DND-41 (cell line): ENCODE measurements at regions not wholly inside any gene's neighbourhood (a gene's known extent, or its start where the extent isn't known, plus 50 kb on each side); places are given as distances from the start of the nearest gene placed in this dataset.

Experiments
- ATAC-seq: fragments of 200-7000 bp; cut with Tn5 transposase; 3 replicates; pipeline ENCODE4 v1.9.1; 2021; ENCODE audit warnings: low read depth; ENCODE audit not compliant: insufficient read depth
- DNase-seq: peaks from one replicate; pipeline ENCODE4 v3.0.0-alpha.2; 2020
- H2AFZ ChIP-seq: 2 replicates; pipeline ENCODE4 v1.6.0; 2012; ENCODE audit warnings: low read depth, low read length
- H3K27ac ChIP-seq: 2 replicates; pipeline ENCODE4 v1.5.1; 2012; ENCODE audit warnings: low read length, inconsistent platforms
- H3K27me3 ChIP-seq: fragments of 200-600 bp; sonication (generic); 2 replicates; pipeline ENCODE4 v1.6.0; 2012; ENCODE audit warnings: low read length, mild to moderate bottlenecking, inconsistent platforms; ENCODE audit not compliant: insufficient read depth, poor library complexity
- H3K36me3 ChIP-seq: 2 replicates; pipeline ENCODE4 v1.5.1; 2012; ENCODE audit warnings: low read length, inconsistent platforms; ENCODE audit not compliant: insufficient read depth
- H3K4me1 ChIP-seq: 2 replicates; pipeline ENCODE4 v1.5.1; 2012; ENCODE audit warnings: mild to moderate bottlenecking, low read length; ENCODE audit not compliant: insufficient read depth
- H3K4me2 ChIP-seq: 2 replicates; pipeline ENCODE4 v1.6.0; 2012; ENCODE audit warnings: mild to moderate bottlenecking, moderate library complexity, low read length, inconsistent platforms; ENCODE audit not compliant: insufficient read depth
- H3K4me3 ChIP-seq, 2 experiments: fragments of 200-600 bp in 1 of 2; shearing (Covaris generic) in 1 of 2; 2 replicates each; pipeline ENCODE4 v1.5.1; 2012 to 2016; ENCODE audit warnings: inconsistent platforms in 2 of 2, low read length in 2 of 2, mild to moderate bottlenecking in 2 of 2, low read depth in 1 of 2, moderate library complexity in 1 of 2
- H3K79me2 ChIP-seq: 2 replicates; pipeline ENCODE4 v1.6.0; 2012; ENCODE audit warnings: low read length, inconsistent platforms; ENCODE audit not compliant: insufficient read depth
- H3K9ac ChIP-seq: 2 replicates; pipeline ENCODE4 v1.6.0; 2012; ENCODE audit warnings: low read depth, mild to moderate bottlenecking, inconsistent platforms, low read length, moderate library complexity
- H3K9me3 ChIP-seq: 2 replicates; pipeline ENCODE4 v1.5.1; 2012; ENCODE audit warnings: low read length, moderate library complexity, mild to moderate bottlenecking, inconsistent platforms; ENCODE audit not compliant: insufficient read depth, severe bottlenecking
- H4K20me1 ChIP-seq: 2 replicates; pipeline ENCODE4 v1.6.0; 2012; ENCODE audit warnings: low read length; ENCODE audit not compliant: insufficient read depth
- EZH2 ChIP-seq: IDR thresholded peaks from 3 replicates; pipeline ENCODE4 v1.6.1; 2012; ENCODE audit warnings: borderline replicate concordance, low read depth, mild to moderate bottlenecking, moderate library complexity, low read length, inconsistent platforms; ENCODE audit not compliant: severe bottlenecking
- TF ChIP-seq, protein P1 (sequence below): IDR thresholded peaks from 2 replicates; pipeline ENCODE4 v1.5.1; 2012; ENCODE audit warnings: borderline replicate concordance, low read length, moderate library complexity, mild to moderate bottlenecking; ENCODE audit not compliant: poor library complexity, severe bottlenecking; ENCODE audit errors: extremely low read depth

GRCh38 chrX:124605511-124605910, 259.1 kb downstream of the SH2D1A start:
- DNase-seq (no peak), ATAC-seq (no peak)
- Histone ChIP-seq H3K36me3 (no peaks in the 10 kb centered on the region), H3K4me1 (no peaks in the 10 kb centered on the region), H3K27me3 (no peaks in the 10 kb centered on the region), H3K9me3 (no peaks in the 10 kb centered on the region), H3K4me2 (no peak overlapping the region), H3K4me3 (no peak overlapping the region), H3K79me2 (no peaks in the 10 kb centered on the region), H3K27ac (no peak overlapping the region), H2AFZ (no peak overlapping the region), H4K20me1 (no peaks in the 10 kb centered on the region), H3K9ac (no peak overlapping the region)
- TF ChIP-seq, protein P1, sequence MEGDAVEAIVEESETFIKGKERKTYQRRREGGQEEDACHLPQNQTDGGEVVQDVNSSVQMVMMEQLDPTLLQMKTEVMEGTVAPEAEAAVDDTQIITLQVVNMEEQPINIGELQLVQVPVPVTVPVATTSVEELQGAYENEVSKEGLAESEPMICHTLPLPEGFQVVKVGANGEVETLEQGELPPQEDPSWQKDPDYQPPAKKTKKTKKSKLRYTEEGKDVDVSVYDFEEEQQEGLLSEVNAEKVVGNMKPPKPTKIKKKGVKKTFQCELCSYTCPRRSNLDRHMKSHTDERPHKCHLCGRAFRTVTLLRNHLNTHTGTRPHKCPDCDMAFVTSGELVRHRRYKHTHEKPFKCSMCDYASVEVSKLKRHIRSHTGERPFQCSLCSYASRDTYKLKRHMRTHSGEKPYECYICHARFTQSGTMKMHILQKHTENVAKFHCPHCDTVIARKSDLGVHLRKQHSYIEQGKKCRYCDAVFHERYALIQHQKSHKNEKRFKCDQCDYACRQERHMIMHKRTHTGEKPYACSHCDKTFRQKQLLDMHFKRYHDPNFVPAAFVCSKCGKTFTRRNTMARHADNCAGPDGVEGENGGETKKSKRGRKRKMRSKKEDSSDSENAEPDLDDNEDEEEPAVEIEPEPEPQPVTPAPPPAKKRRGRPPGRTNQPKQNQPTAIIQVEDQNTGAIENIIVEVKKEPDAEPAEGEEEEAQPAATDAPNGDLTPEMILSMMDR = no peak
- TF ChIP-seq EZH2 = no peak

GRCh38 chrX:124606724-124607123, 260.4 kb downstream of the SH2D1A start:
- Histone ChIP-seq H3K36me3 (no peaks in the 10 kb centered on the region), H3K4me2 (no peak overlapping the region), H3K27me3 (no peaks in the 10 kb centered on the region), H3K79me2 (no peaks in the 10 kb centered on the region), H3K4me1 (no peaks in the 10 kb centered on the region), H2AFZ (no peak overlapping the region), H3K9ac (no peak overlapping the region), H4K20me1 (no peaks in the 10 kb centered on the region), H3K4me3 (no peak overlapping the region), H3K27ac (no peak overlapping the region), H3K9me3 (no peaks in the 10 kb centered on the region)
- DNase-seq = no peak
- no peak for ATAC-seq
- TF ChIP-seq, protein P1 = no peak
- TF ChIP-seq EZH2 = no peak

DNA sequence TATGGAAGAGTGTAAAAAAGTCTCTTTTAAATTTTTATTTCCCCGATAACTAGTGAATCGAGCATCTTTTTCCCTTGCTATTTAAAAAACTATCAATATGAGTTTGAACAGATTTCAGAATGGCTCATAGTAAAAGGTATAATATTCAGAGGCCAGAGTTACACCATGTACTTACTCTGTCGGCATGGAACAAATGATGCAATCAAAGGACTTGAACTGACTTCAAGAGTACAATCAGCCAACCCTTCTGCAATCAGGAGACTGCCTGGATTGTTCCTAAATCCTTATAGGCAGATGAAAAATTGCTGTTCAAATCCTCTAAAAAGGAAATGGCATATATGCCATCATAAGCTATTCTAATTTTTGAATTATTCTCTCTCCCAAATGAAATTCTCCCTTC, 273.3 kb downstream of the SH2D1A start:
- Histone ChIP-seq H2AFZ (no peak overlapping the region), H3K27ac (no peak overlapping the region), H3K9ac (no peak overlapping the region), H3K79me2 (no peaks in the 10 kb centered on the region), H3K4me2 (no peak overlapping the region), H3K4me3 (no peak overlapping the region), H4K20me1 (no peaks in the 10 kb centered on the region), H3K36me3 (no peaks in the 10 kb centered on the region), H3K9me3 (no peaks in the 10 kb centered on the region), H3K27me3 (no peaks in the 10 kb centered on the region), H3K4me1 (no peaks in the 10 kb centered on the region)
- DNase-seq (no peak), ATAC-seq (no peak)
- TF ChIP-seq, protein P1 = no peak
- no peak for TF ChIP-seq EZH2

GRCh38 chrX:124634363-124634762, 288.0 kb downstream of the SH2D1A start:
- Histone ChIP-seq H3K27me3 (no peaks in the 10 kb centered on the region), H3K4me2 (no peak overlapping the region), H3K4me1 (no peaks in the 10 kb centered on the region), H3K36me3 (no peaks in the 10 kb centered on the region), H2AFZ (no peak overlapping the region), H3K27ac (no peak overlapping the region), H3K79me2 (no peaks in the 10 kb centered on the region), H3K9me3 (no peaks in the 10 kb centered on the region), H4K20me1 (no peaks in the 10 kb centered on the region), H3K4me3 (no peak overlapping the region), H3K9ac (no peak overlapping the region)
- ATAC-seq (no peak), DNase-seq (no peak)
- TF ChIP-seq, protein P1 = no peak
- no peak for TF ChIP-seq EZH2
